ENCODE measurements at regions not wholly inside any gene's neighbourhood (a gene's known extent, or its start where the extent isn't known, plus 50 kb on each side); places are given as distances from the start of the nearest gene placed in this dataset.
"Not testable (repeated sequence)": the region's sequence is repeated elsewhere in the genome, so short reads cannot be mapped to it uniquely, and the experiment has no call there.

GRCh38 chr5:94025788-94026473 lies 284.5 kb upstream of the POU5F2 start:
- no peak for DNase-seq

DNA sequence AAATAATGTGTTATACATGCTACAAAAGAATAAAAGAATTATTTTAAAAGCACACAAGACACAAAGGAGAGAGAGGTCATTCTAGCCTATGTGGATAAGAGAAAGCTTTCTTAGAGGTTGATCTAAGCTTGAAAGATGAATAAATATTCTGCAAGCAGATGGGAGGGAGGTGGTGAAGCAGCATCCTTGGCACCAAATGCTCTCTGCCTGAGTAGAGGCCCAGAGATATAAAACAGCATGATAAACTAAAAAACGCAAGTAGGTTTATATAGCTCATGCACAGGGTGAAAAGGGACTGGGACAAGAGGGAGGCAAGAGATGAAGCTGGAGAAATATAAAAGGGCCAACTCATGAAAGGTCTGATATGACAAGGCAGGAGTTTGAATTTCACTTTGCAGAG lies 283.2 kb upstream of the POU5F2 start:
- DNase-seq = no peak

DNA sequence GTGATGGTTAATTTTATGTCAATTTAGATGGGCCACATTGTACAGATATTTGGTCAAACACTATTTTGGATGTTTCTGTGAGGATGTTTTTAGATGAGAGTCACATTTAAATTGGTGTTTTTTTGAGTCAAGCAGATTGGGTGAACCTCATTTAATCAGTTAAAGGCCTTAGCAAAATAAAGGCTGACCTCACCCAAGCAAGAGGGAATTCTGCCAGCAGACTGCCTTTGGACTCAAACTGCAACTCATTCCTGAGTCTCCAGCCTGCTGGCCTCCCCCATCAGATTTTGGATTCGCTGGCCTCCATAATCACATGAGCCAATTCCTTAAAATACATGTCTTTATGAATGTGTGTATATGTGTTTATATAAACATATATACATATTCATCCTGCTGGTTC lies 282.7 kb upstream of the POU5F2 start:
- no peak for DNase-seq

DNA sequence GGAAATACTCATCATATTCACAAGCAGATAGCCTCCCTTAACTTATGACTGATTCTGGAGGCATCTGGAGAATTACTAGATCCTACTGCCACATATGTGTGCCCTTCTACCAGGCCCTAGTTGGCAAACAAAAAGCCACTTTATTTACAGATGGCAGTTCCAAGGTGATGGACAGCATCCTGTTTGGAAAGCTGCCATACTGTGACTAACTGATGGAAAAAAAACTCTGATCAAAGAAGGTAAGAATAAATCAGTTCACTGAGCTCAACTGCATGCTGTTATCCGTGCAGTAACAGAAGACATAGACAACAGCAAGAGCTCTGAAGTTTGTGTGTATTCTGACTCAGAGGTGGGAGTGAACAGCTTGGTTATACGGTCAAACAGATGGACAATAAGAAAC lies 279.8 kb upstream of the POU5F2 start:
- DNase-seq = no peak

DNA sequence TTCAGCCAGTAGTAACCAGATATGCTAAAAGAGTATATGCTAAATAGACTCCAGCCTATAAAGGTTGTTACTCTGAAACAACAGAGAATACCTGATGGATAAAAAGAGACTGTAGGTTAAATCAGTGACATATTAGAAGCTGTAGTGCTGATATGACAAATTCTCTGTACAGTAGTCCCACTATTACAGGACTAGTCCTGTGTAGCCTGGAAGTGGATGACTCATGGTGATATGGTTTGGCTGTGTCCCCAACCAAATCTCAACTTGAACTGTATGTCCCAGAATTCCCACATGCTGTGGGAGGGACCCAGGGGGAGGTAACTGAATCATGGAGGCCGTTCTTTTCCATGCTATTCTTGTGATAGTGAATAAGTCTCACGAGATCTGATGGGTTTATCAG lies 276.2 kb upstream of the POU5F2 start:
- DNase-seq = no peak

DNA sequence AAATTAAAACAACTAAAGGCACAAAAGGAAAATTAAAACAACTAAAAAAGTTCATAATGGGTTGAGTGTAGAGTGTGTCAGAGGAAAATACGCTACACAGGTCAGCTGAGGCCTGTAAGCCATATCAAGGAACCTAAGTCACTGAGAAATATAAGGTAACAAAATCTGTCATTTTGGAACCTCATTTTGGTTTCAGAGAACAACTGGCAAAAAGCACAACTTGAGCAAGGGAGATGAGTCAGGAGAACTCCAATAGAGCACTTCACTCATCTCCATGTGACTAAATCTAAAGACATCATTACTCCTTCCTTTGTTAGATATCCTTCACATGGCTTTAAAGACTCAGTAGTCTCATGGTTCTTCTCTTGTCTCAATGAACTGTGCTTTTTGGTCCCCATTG lies 269.4 kb upstream of the POU5F2 start:
- DNase-seq = no peak

DNA sequence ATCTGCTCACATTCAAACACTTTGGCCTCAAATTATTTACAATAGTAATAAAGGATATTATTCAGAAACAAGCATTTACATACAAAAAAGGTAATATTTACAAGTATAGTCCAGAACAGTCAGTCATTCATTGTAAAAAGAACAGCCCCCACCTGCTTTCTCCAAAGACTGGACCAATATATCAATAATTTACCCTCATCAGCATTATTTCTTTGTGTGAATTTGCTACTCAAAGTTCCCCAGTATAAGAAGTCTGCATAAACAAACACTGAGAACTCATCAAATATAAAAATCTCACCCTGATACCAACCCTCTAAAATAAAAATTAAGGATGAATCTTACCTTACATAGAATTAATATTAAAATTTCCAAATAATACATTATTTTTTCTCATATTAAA lies 267.8 kb upstream of the POU5F2 start:
- DNase-seq = no peak

- no peak for DNase-seq
These were observed 257.6 kb upstream of the POU5F2 start for GRCh38 chr5:93998951-93999455.

DNA sequence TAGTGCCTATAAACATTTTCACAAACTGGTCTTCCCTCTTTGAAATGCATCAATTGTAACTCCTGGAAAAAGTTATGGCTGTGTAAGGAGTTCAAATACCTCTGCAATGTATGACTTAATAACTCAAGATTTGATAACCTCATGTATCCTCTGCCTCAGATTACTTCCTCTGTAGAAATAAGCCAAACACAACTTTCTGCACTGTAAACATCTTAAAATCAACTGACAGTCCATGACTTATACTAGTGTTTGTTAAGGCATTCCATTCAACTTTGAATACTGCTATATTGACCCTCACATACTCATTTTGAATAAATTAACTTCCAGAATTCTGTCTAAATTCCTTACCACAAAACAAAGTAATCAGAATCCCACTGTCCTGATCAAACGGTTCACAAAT lies 256.2 kb upstream of the POU5F2 start:
- no peak for DNase-seq

DNA sequence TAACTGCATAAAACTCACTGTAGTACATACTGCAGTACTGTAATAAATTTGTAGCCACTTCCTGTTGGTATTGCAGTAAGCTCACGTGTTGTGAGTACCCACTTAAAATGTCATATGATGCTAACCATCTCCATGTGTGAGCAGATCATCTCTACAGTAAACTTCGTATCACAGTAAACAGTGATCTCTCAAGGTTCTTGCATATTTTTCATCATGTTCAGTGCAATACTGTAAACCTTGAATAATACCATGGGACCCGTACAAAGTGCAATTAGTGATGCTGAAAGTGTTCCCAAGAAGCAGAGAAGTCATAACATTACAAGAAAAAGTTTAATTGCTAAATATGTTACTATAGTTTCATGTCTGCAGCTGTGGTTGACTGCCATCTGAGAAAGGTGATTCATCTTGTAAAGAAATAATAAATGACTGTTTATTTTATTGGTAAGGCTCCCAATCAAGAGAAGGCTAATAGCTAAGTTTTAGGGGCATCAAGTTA lies 253.8 kb upstream of the POU5F2 start:
- DNase-seq = no peak

- DNase-seq = no peak
These were observed 251.8 kb upstream of the POU5F2 start for GRCh38 chr5:93993161-93993560.

DNA sequence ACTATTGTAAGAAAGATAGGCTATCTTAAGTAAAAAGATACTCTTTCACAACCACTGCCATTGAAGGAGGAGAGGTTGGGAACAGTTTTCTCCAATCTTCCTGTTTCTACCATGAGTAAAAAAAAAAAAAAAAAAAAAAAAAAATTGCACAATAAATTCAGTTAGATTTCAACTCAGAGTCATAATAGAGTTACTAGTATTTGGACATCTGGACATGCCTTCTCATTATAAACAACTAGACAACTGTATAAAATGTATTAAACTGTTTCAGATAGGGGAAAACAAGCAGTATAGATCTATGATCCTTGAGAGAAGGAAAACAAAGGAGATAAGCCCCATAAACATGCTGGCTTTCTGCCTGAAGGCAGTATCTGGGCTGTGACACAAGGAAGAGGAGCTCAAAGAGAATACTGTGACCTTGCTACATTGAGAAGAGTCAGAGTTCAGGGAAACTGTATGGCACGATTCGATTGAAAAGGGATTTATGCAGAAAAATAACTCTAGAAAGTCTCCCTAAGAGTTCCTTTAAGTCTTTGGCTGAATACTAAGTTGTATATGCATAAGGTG lies 249.2 kb upstream of the POU5F2 start:
- DNase-seq = no peak

DNA sequence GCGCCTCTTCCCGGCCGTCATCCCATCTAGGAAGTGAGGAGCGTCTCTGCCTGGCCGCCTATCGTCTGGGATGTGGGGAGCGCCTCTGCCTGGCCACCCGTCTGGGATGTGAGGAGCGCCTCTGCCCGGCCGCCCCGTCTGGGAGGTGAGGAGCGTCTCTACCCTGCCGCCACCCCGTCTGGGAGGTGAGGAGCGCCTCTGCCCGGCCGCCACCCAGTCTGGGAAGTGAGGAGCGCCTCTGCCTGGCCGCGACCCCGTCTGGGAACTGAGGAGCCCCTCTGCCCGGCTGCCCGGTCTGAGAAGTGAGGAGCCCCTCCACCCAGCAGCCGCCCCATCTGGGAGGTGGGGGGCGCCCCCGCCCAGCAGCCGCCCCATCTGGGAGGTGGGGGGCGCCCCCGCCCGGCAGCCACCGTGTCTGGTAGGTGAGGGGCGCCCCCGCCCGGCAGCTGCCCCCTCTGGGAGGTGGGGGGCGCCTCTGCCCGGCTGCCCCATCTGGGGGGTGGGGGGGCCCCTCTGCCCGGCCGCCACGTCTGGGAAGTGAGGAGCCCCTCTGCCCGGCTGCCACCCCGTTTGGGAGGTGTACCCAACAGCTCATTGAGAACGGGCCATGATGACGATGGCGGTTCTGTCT lies 244.7 kb upstream of the POU5F2 start:
- not testable (repeated sequence) for DNase-seq

- no peak for DNase-seq
These were observed 236.8 kb upstream of the POU5F2 start for GRCh38 chr5:93978222-93978621.

DNA sequence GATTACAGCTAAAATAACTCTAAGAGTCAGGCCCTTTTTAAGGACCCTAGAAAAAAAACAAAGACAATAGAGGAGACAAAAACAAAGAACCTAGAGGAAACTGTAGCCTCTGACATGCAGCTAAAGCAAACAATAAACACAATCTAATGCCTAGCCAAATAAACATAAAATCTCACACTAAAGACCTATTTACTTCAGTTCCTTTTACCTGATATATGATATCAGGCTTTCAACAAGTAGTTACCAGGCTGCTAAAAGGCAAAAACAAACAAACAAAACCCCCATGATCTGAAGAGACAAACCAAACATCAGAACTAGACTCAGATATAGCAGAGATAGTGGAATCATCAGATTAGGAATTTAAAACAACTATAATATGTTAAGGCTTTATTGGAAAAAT lies 226.5 kb upstream of the POU5F2 start:
- DNase-seq = no peak

GRCh38 chr5:93964421-93964820 lies 223.0 kb upstream of the POU5F2 start:
- DNase-seq = no peak

DNA sequence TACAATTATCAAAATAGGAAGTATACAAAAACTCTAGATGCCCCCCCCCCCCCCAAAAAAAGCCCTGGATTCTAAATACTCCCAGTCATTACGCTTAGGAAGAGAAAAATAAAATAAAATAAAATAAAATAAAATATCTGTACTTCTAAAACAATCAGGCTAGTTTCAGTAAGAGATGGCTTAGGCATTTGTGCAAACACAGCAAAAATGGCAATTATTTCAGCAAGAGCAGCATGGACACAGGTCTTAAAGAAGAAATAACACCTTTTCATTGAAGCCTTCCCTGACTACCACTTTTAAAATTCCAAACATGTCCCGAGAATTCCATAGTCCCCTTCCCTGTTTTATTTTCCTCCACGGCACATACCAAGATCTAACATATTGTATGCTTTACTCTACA lies 218.6 kb upstream of the POU5F2 start:
- DNase-seq = no peak

- DNase-seq = no peak
These were observed 214.6 kb upstream of the POU5F2 start for GRCh38 chr5:93956006-93956405.

- DNase-seq = no peak
These were observed 213.1 kb upstream of the POU5F2 start for GRCh38 chr5:93954421-93955069.

- no peak for DNase-seq
These were observed 212.0 kb upstream of the POU5F2 start for GRCh38 chr5:93953442-93953841.

DNA sequence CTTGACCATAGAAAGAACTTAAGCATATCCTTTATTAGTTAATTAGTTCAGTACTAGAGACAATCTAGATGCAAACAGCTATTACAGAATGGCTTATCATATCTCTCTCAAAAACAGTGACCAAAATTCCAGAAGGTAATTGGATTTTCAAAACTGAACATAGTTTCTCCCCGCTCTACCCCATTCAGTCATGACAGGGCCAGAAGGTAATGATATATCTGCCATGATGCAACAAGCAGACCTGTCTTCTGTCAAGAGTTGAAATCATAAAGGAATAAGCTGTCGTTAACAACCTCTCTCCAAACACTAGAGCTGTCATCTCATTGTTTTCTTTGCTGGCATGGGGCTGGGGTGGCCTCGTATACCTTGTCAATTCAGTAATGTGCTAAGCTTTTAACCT lies 200.5 kb upstream of the POU5F2 start:
- no peak for DNase-seq

GRCh38 chr5:93933269-93933668 lies 191.9 kb upstream of the POU5F2 start:
- DNase-seq = not testable (repeated sequence)

DNA sequence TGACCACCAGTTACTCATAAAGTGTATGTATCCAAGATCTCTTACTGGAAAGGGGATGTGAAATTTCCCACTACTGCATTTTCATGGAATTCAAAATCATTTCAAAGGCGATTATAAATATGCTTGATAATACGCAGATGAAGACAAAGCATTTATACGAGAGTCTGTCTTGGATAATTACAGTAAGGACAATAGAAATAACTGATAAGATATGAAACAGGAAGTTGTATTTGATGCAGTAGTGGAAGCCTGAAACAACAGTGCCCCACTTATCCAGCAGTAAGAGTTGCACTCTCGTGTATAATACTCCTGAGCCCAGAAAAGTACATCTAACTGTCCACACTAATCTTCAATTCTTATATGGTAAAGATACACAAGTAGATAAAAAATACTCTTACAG lies 188.7 kb upstream of the POU5F2 start:
- DNase-seq = no peak

GRCh38 chr5:93929131-93929530 lies 187.7 kb upstream of the POU5F2 start:
- DNase-seq = no peak

All from NCI-H1417 treated with DMSO at 0.1 percent for 48 hours (cell line).